HG03108 (cell line): ENCODE measurements at regions not wholly inside any gene's neighbourhood (a gene's known extent, or its start where the extent isn't known, plus 50 kb on each side); places are given as distances from the start of the nearest gene placed in this dataset.
A peak's percentile ranks its signal among the peaks of the same experiment; 100 is the strongest.
"Not testable (repeated sequence)": the region's sequence is repeated elsewhere in the genome, so short reads cannot be mapped to it uniquely, and the experiment has no call there.

Experiments
- ATAC-seq: cut with Tn5 transposase; IDR thresholded peaks from one replicate; pipeline ENCODE4 v1.9.1; 2021; ENCODE audit warnings: moderate library complexity; ENCODE audit not compliant: unreplicated experiment

- ATAC-seq: not testable (repeated sequence)
These were observed 242.2 kb upstream of the PRSS1 start for GRCh38 chr7:142507066-142507465.

DNA sequence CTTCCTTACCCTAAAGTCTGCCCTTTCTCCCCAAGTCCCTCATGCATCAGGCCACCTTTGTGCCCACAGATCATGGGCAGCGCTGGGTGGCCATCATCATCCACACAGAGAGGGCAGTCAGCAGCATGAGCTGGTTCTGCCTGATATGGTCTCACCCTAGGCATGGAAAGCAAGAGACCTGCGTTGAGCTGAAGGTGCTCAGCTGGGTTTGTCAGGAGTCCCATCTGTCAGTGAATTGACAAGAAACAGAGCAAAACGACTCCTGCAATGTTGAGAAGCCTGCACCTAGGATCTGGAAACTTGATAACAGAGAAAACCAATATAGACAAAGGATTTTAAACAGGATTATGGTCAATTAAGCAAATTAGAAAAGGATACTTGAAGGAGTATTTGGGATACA lies 242.7 kb upstream of the PRSS1 start:
- ATAC-seq: no peak

DNA sequence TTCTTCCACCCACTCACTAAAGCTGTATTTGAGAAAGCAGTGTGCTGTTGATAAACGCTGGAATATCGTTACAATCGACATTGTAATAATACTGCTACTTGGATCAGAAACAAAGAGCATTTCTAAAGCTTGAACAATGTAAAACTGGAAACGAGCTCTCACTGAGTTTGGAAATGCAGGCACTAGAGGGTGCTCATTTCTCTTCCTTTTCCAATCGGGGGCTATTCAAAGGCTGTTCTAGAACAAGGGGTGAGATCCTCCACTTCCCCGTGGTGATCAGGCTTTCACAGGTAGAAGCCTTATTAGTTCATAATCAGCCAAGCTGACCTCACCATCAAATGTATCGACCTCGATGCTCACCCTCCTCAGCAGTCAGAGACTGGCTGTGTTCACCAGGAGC lies 245.3 kb upstream of the PRSS1 start:
- ATAC-seq: not testable (repeated sequence)

DNA sequence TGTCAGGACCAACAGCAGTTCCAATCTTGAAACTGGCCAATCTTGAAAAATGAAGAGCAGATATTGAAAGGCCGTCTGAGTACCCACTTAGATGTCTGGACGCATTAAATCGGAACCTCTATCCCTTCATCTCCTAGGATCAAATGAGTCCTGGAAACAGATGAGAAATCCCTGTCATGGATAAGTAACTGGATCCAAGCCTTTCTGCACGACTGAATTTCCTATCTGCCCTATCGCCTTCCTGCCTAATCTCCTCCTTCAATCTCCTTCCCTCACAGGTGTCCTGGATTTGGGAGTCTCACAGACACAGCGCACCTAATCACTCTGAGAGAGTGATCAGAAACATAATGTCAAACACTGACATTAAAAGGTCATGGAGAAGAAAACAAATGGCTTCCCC lies 245.2 kb upstream of the PRSS58 start:
- ATAC-seq: no peak

DNA sequence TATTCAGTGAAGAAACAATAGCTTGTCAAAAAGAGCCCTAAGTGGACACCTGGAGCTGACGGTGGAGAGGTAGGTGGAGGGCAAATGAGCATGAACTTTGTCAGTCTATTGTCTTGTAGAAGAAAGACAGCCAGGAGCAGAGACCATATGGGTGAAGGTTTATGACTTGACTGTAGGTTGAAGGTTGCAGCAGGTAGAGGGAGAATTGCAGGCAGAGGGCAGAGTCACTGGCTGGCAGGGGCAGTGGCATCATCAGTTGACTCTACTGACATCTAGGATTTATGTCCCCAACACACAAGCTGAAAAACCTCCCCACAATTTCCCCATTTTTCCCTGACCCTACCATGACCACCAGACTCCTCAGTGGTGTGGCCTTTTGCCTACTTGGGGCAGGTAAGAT lies 243.6 kb upstream of the PRSS58 start:
- no peak for ATAC-seq

DNA sequence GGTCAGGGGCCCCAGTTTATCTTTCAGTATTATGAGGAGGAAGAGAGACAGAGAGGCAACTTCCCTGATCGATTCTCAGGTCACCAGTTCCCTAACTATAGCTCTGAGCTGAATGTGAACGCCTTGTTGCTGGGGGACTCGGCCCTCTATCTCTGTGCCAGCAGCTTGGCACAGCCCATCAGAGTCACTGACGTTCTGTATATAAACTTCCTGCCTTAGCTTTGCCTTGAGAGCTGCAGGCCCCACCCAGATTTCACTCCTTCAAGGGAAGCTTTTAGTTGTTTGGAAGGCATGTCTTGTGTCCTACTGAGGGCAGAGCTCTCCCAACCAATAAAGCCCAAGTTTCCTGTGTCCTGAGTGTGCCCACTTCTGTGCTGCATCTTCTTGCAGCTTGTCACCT lies 242.5 kb upstream of the PRSS58 start:
- no peak for ATAC-seq

GRCh38 chr7:142499635-142500034 lies 241.8 kb upstream of the PRSS58 start:
- ATAC-seq: no peak

- ATAC-seq: no peak
These were observed 240.5 kb upstream of the PRSS58 start for GRCh38 chr7:142498364-142498763.

DNA sequence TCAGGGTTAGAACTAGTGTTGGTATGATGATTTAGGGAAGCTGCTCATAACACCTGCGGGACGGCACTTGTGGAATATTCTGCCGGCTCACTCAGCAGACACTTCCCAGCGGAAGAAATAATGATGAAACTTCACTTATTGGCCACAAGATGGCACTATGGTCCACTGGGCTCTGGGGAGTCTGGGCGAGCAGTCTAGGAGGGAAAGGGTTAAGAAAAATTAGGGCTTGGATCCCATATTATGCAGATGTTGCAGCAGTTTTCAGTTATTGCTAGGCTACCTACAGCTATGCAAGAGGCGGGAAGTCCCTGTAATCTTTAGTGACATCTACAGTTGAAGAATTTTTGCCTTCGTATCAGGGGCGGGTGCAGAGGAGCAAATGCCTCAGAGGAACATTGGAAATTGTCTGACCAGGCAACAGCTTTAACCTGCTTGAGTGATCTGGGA lies 238.7 kb upstream of the PRSS58 start:
- ATAC-seq: peak; percentile 65

GRCh38 chr7:142495879-142496278 lies 238.0 kb upstream of the PRSS58 start:
- ATAC-seq: not testable (repeated sequence)

DNA sequence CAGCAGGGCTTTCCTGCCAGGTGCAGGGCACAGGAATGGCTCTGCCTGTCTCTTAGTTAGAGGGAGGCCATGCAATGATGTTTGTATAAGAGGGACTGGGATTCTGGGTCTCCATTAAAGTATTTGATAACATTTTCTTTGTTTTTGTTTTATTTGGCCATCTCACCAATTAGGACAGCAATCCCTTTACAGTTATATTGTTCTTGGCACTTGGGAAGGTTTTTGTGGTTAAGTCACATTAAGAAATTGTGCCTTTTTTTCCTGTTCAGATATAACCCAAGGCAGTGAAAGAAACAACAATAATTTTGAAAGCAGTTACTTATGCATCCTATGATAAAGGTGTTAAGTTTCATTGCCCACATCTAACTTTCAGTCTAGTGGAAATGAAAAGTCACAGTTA lies 237.4 kb upstream of the PRSS58 start:
- ATAC-seq: not testable (repeated sequence)

DNA sequence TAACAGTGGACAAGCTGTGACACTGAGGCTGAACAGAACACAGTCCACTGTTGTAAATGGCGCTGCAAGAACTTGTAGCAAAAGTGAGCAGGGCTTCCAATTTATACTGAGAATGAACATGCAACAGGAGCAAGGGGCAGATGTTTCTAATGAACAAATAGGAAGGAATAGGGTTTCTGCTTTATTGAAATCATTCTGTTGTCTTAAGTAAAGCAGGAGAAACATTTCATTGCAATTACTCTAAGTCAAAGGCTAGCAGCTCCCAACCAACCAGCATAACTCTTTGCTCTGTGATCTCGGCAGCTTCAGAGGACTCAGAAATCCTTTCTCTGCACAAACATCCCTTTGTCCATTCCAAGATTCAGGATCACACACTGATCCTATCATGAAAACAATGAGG lies 236.2 kb upstream of the PRSS58 start:
- no peak for ATAC-seq

GRCh38 chr7:142488842-142489241 lies 231.0 kb upstream of the PRSS58 start:
- no peak for ATAC-seq

DNA sequence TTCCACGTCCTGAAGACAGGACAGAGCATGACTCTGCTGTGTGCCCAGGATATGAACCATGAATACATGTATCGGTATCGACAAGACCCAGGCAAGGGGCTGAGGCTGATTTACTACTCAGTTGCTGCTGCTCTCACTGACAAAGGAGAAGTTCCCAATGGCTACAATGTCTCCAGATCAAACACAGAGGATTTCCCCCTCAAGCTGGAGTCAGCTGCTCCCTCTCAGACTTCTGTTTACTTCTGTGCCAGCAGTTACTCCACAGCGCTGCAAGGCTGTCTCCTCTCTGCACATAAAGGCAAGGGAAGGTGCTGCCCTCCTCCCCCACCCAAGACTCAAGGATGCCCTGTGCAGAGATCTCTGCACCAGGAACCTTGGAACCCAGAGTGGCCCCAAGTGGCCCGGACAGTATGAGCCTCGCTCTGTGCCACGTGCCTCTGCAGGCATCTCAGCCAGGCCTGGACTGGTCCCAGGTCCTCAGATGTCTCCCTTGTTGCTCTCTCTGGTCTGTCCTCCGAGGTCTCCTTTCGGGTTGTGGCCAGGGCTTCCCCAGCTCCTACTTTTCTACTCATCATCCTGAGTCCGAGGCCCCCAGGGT lies 230.3 kb upstream of the PRSS58 start:
- no peak for ATAC-seq

- not testable (repeated sequence) for ATAC-seq
These were observed 229.7 kb upstream of the PRSS58 start for GRCh38 chr7:142487565-142487964.

DNA sequence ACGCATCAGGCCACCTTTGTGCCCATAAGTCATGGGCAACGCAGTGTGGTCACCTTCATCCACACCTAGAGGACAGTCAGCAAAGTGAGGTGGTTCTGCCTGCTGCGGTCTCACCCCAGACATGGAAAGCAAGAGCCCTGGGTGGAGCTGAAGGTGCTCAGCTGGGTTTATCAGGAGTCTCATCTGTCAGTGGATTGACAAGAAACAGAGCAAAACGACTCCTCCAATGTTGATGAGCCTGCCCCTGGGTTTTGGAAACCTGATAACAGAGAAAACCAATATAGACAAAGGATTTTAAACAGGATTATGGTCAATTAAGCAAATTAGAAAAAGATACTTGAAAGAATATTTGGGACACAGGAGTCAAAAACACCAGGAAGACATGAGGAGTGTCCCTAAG lies 229.3 kb upstream of the PRSS58 start:
- no peak for ATAC-seq

GRCh38 chr7:142485617-142486226 lies 227.9 kb upstream of the PRSS58 start:
- ATAC-seq: no peak

- no peak for ATAC-seq
These were observed 225.9 kb upstream of the PRSS58 start for GRCh38 chr7:142483659-142484317.

DNA sequence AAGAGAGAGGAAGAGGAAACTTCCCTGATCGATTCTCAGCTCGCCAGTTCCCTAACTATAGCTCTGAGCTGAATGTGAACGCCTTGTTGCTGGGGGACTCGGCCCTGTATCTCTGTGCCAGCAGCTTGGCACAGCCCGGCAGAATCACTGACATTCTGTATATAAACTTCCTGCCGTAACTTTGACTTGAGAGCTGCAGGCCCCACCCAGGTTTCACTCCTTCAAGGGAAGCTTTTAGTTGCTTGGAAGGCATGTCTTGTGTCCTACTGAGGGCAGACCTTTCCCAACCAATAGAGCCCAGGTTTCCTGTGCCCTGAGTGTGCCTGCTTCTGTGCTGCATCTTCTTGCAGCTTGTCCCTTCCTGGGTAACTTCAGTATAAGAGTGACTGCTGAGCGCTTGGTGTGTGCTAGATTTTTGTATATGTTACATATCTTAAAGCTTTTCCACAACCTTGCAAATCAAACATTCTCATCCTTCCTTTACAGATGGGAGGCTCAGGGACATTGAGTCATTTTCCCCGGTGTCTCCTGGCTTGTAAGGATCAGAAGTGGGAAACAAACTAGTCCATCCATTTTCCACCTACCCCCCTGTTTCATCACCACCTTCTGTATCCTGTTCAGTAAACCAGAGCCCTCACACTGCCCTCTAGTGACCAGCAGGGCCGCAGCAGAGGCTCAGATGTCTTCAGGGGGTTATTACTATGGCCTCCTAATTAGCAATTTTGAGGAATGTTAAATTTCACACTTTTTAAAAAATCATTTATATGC lies 225.2 kb upstream of the PRSS58 start:
- no peak for ATAC-seq

- ATAC-seq: no peak
These were observed 223.7 kb upstream of the PRSS58 start for GRCh38 chr7:142481548-142481947.

DNA sequence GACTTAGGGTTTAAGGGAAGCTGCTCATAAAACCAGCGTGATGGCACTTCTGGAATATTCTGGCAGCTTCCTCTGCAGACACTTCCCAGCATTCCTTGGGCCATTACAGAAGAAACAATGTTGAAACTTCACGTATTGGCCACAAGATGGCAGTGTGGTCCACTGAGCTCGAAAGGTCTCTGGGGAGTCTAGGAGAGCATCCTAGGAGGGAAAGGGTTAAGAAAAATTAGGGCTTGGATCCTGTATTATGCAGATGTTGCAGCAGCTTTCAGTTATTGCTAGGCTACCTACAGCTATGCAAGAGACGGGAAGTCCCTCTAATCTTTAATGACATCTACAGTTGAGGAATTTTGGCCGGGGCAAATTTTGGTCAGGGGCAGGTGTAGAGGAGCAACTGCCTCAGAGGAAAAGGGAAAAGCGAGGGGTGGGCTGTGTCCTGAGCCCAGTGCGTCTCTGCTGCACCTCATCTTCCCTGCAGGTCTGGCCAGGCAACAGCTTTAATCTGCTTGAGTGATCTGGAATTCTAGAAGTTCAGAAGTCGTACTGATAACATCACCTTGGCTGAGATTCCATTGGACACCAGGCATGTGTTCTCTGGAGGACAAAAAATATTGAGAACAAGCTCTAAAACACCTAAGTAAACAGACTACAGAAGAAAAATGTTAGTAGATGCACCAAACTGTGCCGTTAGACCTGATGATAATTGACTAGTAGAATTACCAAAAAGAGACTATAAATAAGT lies 220.8 kb upstream of the PRSS58 start:
- ATAC-seq: peak; percentile 62
